Neuronal stem cell (in vitro differentiated cells): ENCODE measurements at regions not wholly inside any gene's neighbourhood (a gene's known extent, or its start where the extent isn't known, plus 50 kb on each side); places are given as distances from the start of the nearest gene placed in this dataset.
A peak's percentile ranks its signal among the peaks of the same experiment; 100 is the strongest.
"Not testable (repeated sequence)": the region's sequence is repeated elsewhere in the genome, so short reads cannot be mapped to it uniquely, and the experiment has no call there.

ENCODE experiments used
- DNase-seq: peaks from one replicate; pipeline ENCODE4 v3.0.0-alpha.2; 2013; ENCODE audit warnings: low spot score
- H2AFZ ChIP-seq: one replicate; pipeline ENCODE4 v1.6.1; 2013; ENCODE audit warnings: mild to moderate bottlenecking, low read length, inconsistent platforms
- H2AK5ac ChIP-seq: 2 replicates; pipeline ENCODE4 v1.6.1; 2013; ENCODE audit warnings: low read depth, mild to moderate bottlenecking, inconsistent platforms, low read length, moderate library complexity, mixed read lengths
- H2BK120ac ChIP-seq: 2 replicates; pipeline ENCODE4 v1.6.1; 2013; ENCODE audit warnings: low read depth, mild to moderate bottlenecking, inconsistent platforms, low read length, moderate library complexity, mixed read lengths
- H2BK12ac ChIP-seq: one replicate; pipeline ENCODE4 v1.6.1; 2013; ENCODE audit warnings: low read length, inconsistent platforms
- H2BK15ac ChIP-seq: 2 replicates; pipeline ENCODE4 v1.6.1; 2013; ENCODE audit warnings: mild to moderate bottlenecking, low read length, inconsistent platforms, mixed read lengths
- H2BK5ac ChIP-seq: one replicate; pipeline ENCODE4 v1.6.1; 2013; ENCODE audit warnings: inconsistent platforms, mild to moderate bottlenecking, low read length, moderate library complexity
- H3K14ac ChIP-seq: one replicate; pipeline ENCODE4 v1.6.1; 2013; ENCODE audit warnings: low read length, inconsistent platforms
- H3K18ac ChIP-seq: 2 replicates; pipeline ENCODE4 v1.6.1; 2013; ENCODE audit warnings: low read length, inconsistent platforms
- H3K23ac ChIP-seq: 2 replicates; pipeline ENCODE4 v1.6.1; 2013; ENCODE audit warnings: low read depth, mild to moderate bottlenecking, mixed read lengths, low read length, inconsistent platforms; ENCODE audit not compliant: poor library complexity
- H3K27ac ChIP-seq: replicated peaks from 3 replicates; pipeline ENCODE4 v1.5.1; 2013; ENCODE audit warnings: low read length, inconsistent platforms
- H3K27me3 ChIP-seq, 3 experiments: 2 replicates each; pipeline ENCODE4 v1.6.1; 2013; ENCODE audit warnings: low read length in 3 of 3, mild to moderate bottlenecking in 2 of 3, inconsistent platforms in 1 of 3, low read depth in 1 of 3, mixed read lengths in 1 of 3, moderate library complexity in 1 of 3; ENCODE audit not compliant: control insufficient read depth in 3 of 3, insufficient read depth in 3 of 3
- H3K36me3 ChIP-seq, 2 donors: replicated peaks in 1 of 2; 2 replicates each; pipeline ENCODE4 v1.6.1; 2013; ENCODE audit warnings: low read length in 2 of 2; ENCODE audit not compliant: control insufficient read depth in 2 of 2, insufficient read depth in 2 of 2
- H3K4ac ChIP-seq: 2 replicates; pipeline ENCODE4 v1.6.1; 2013; ENCODE audit warnings: inconsistent platforms, mild to moderate bottlenecking, low read length, moderate library complexity
- H3K4me1 ChIP-seq, 2 donors: 1 replicate in 1 of 2; 2 replicates in 1 of 2; pipeline ENCODE4 v1.6.1; 2013; ENCODE audit warnings: low read length in 2 of 2, low read depth in 1 of 2; ENCODE audit not compliant: control insufficient read depth in 2 of 2, insufficient read depth in 1 of 2
- H3K4me2 ChIP-seq: one replicate; pipeline ENCODE4 v1.6.1; 2013; ENCODE audit warnings: mild to moderate bottlenecking, low read length, inconsistent platforms; ENCODE audit not compliant: insufficient read depth, poor library complexity, severe bottlenecking
- H3K4me3 ChIP-seq, 2 donors: 2 replicates each; pipeline ENCODE4 v1.5.1; 2013; ENCODE audit warnings: low read length in 2 of 2, mild to moderate bottlenecking in 2 of 2, inconsistent platforms in 1 of 2, moderate library complexity in 1 of 2
- H3K79me1 ChIP-seq: one replicate; pipeline ENCODE4 v1.6.1; 2013; ENCODE audit warnings: low read depth, mild to moderate bottlenecking, inconsistent platforms, low read length, moderate library complexity
- H3K9ac ChIP-seq: one replicate; pipeline ENCODE4 v1.6.1; 2013; ENCODE audit warnings: mild to moderate bottlenecking, low read depth, low read length, inconsistent platforms; ENCODE audit not compliant: poor library complexity
- H3K9me3 ChIP-seq, 2 donors: replicated peaks in 1 of 2; 2 replicates each; pipeline versions ENCODE3 to v1.6.1; 2013; ENCODE audit warnings: low read length in 2 of 2, mild to moderate bottlenecking in 2 of 2, inconsistent platforms in 1 of 2, low read depth in 1 of 2, mixed read lengths in 1 of 2, moderate library complexity in 1 of 2; ENCODE audit not compliant: control insufficient read depth in 2 of 2, insufficient read depth in 1 of 2
- H4K8ac ChIP-seq: one replicate; pipeline ENCODE4 v1.6.1; 2013; ENCODE audit warnings: low read depth, mild to moderate bottlenecking, inconsistent platforms, low read length, moderate library complexity
- H4K91ac ChIP-seq: one replicate; pipeline ENCODE4 v1.6.1; 2013; ENCODE audit warnings: low read length, low read depth, mild to moderate bottlenecking, inconsistent platforms; ENCODE audit not compliant: poor library complexity
- WGBS, 2 donors: extraction: QIAGEN DNeasy Blood & Tissue Kit; methylation state at CpG; one replicate each; pipeline ENCODE4 v1.1.7; 2013; ENCODE audit warnings: missing lambda C conversion rate in 2 of 2, mixed read lengths in 1 of 2; ENCODE audit not compliant: insufficient read length in 2 of 2, insufficient replicate concordance in 1 of 2; ENCODE audit errors: extremely low coverage in 2 of 2; 5-methylcytosine and 5-hydroxymethylcytosine counted together

DNA sequence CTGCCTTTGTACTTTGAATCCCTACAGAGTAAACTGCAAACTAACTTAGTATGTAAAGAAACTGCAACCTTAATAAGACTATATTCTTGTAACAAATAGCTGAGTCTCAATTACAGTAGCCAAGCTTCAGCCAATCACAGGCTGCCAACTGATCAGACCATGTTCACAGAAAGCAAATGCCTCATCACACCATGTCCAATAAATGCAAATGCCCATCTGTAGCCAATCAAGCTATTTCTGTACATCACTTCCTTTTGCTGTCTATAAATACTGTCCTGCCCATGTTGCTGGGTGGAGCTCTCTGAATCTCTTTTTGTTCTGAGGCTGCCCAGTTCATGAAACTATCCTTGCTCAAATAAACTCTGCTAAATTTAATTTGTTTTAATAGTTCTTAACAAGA is 531.7 kb upstream of the TOM1L1 start:
- Histone ChIP-seq H3K18ac (no peak overlapping the region), H2AFZ (no peak overlapping the region), H3K14ac (no peak overlapping the region), H3K27me3 (no peaks in the 10 kb centered on the region), H3K4me1 (no peaks in the 10 kb centered on the region), H3K4me3 (no peak overlapping the region), H2BK120ac (no peak overlapping the region), H3K4ac (no peak overlapping the region), H3K36me3 (peaks cover 0 to 2% of the 10 kb centered on the region in 2 donors), H2BK5ac (no peak overlapping the region), H3K79me1 (no peaks in the 10 kb centered on the region), H3K9me3 (peaks cover 4% of the 10 kb centered on the region in 2 donors), H2BK15ac (no peak overlapping the region), H3K4me2 (no peak overlapping the region), H3K27ac (no peak overlapping the region), H4K91ac (no peak overlapping the region), H3K23ac (no peak overlapping the region), H3K9ac (no peak overlapping the region), H2BK12ac (no peak overlapping the region), H2AK5ac (no peak overlapping the region), H4K8ac (no peak overlapping the region)
- no peak for DNase-seq

GRCh38 chr17:54372069-54372749 is 528.4 kb upstream of the TOM1L1 start:
- Histone ChIP-seq H3K79me1 (no peaks in the 10 kb centered on the region), H3K18ac (no peak overlapping the region), H3K4me3 (no peak overlapping the region), H2AK5ac (no peak overlapping the region), H2BK12ac (no peak overlapping the region), H4K91ac (no peak overlapping the region), H3K9ac (no peak overlapping the region), H3K14ac (no peak overlapping the region), H3K9me3 (peaks cover 4% of the 10 kb centered on the region in 2 donors), H2AFZ (peak overlapping the region; percentile 84), H2BK120ac (no peak overlapping the region), H3K36me3 (peaks cover 0 to 2% of the 10 kb centered on the region in 2 donors), H2BK5ac (no peak overlapping the region), H3K23ac (no peak overlapping the region), H3K4ac (no peak overlapping the region), H3K4me1 (no peaks in the 10 kb centered on the region), H4K8ac (no peak overlapping the region), H3K4me2 (no peak overlapping the region), H3K27me3 (no peaks in the 10 kb centered on the region), H2BK15ac (no peak overlapping the region), H3K27ac (no peak overlapping the region)
- no CpG with 5 or more reads among the region's 2 CpGs for WGBS, 2 donors
- peak; percentile 2 for DNase-seq

- H3K4me2 ChIP-seq, result no peak overlapping the region
- H4K91ac ChIP-seq, result no peak overlapping the region
- peaks cover 4% of the 10 kb centered on the region in 2 donors for H3K9me3 ChIP-seq
- no peak overlapping the region for H3K27ac ChIP-seq
- no peaks in the 10 kb centered on the region for H3K79me1 ChIP-seq
- H3K18ac ChIP-seq, result no peak overlapping the region
- no peak overlapping the region for H2AK5ac ChIP-seq
- H3K4me1 ChIP-seq, result no peaks in the 10 kb centered on the region
- no CpG with 5 or more reads among the region's 1 CpG for WGBS, 2 donors
- H4K8ac ChIP-seq, result no peak overlapping the region
- no peak overlapping the region for H2BK5ac ChIP-seq
- no peak overlapping the region for H2BK12ac ChIP-seq
- H3K23ac ChIP-seq, result no peak overlapping the region
- no peak overlapping the region for H2AFZ ChIP-seq
- H3K4ac ChIP-seq, result no peak overlapping the region
- no peak overlapping the region for H2BK120ac ChIP-seq
- H3K27me3 ChIP-seq, result no peaks in the 10 kb centered on the region
- peaks cover 0 to 2% of the 10 kb centered on the region in 2 donors for H3K36me3 ChIP-seq
- no peak for DNase-seq
- H3K14ac ChIP-seq, result no peak overlapping the region
- H3K4me3 ChIP-seq, result no peak overlapping the region
- H3K9ac ChIP-seq, result no peak overlapping the region
- no peak overlapping the region for H2BK15ac ChIP-seq
Observed at GRCh38 chr17:54373970-54374369, 526.7 kb upstream of the TOM1L1 start.

- DNase-seq, H2BK15ac ChIP-seq, H3K23ac ChIP-seq, H3K36me3 ChIP-seq, H3K4ac ChIP-seq, H3K4me2 ChIP-seq, H4K8ac ChIP-seq, H3K14ac ChIP-seq, H2BK120ac ChIP-seq, H2AFZ ChIP-seq, H3K18ac ChIP-seq, H3K79me1 ChIP-seq, H3K27ac ChIP-seq, H2AK5ac ChIP-seq, H2BK12ac ChIP-seq, H4K91ac ChIP-seq, H3K9ac ChIP-seq, H3K27me3 ChIP-seq, H3K4me3 ChIP-seq, H3K9me3 ChIP-seq, H3K4me1 ChIP-seq, H2BK5ac ChIP-seq: not testable (repeated sequence)
- WGBS, 2 donors, result no CpG with 5 or more reads among the region's 6 CpGs
Observed at GRCh38 chr17:54376409-54376808, 524.2 kb upstream of the TOM1L1 start.
